ENCODE measurements at regions not wholly inside any gene's neighbourhood (a gene's known extent, or its start where the extent isn't known, plus 50 kb on each side); places are given as distances from the start of the nearest gene placed in this dataset.

- no peak for DNase-seq
These were observed 177.3 kb upstream of the PLXNA2 start for GRCh38 chr1:208421486-208421885.

- no peak for DNase-seq
These were observed 179.3 kb upstream of the PLXNA2 start for GRCh38 chr1:208423526-208423925.

GRCh38 chr1:208425096-208425495, 180.9 kb upstream of the PLXNA2 start:
- DNase-seq: no peak

- DNase-seq: no peak
These were observed 186.0 kb upstream of the PLXNA2 start for GRCh38 chr1:208430220-208430619.

- DNase-seq: no peak
These were observed 187.5 kb upstream of the PLXNA2 start for GRCh38 chr1:208431721-208432120.

GRCh38 chr1:208432346-208432745, 188.2 kb upstream of the PLXNA2 start:
- DNase-seq: no peak

- DNase-seq: no peak
These were observed 188.9 kb upstream of the PLXNA2 start for GRCh38 chr1:208433086-208433485.

- no peak for DNase-seq
These were observed 189.8 kb upstream of the PLXNA2 start for GRCh38 chr1:208433971-208434370.

- DNase-seq: no peak
These were observed 193.2 kb upstream of the PLXNA2 start for GRCh38 chr1:208437401-208437800.

GRCh38 chr1:208438112-208438699, 194.0 kb upstream of the PLXNA2 start:
- DNase-seq: no peak

- DNase-seq: no peak
These were observed 201.6 kb upstream of the PLXNA2 start for GRCh38 chr1:208445758-208446203.

GRCh38 chr1:208446271-208446691, 202.1 kb upstream of the PLXNA2 start:
- DNase-seq: no peak

- DNase-seq: no peak
These were observed 204.2 kb upstream of the PLXNA2 start for GRCh38 chr1:208448425-208448824.

GRCh38 chr1:208449951-208450350, 205.8 kb upstream of the PLXNA2 start:
- DNase-seq: no peak

- DNase-seq: no peak
These were observed 206.8 kb upstream of the PLXNA2 start for GRCh38 chr1:208450958-208451357.

- DNase-seq: no peak
These were observed 211.6 kb upstream of the PLXNA2 start for GRCh38 chr1:208455821-208456220.

- DNase-seq: no peak
These were observed 212.3 kb upstream of the PLXNA2 start for GRCh38 chr1:208456487-208456886.

GRCh38 chr1:208460823-208461222, 216.6 kb upstream of the PLXNA2 start:
- no peak for DNase-seq

- no peak for DNase-seq
These were observed 217.5 kb upstream of the PLXNA2 start for GRCh38 chr1:208461680-208462079.

- no peak for DNase-seq
These were observed 218.6 kb upstream of the PLXNA2 start for GRCh38 chr1:208462761-208463160.

GRCh38 chr1:208465266-208465665, 221.1 kb upstream of the PLXNA2 start:
- DNase-seq: no peak

- DNase-seq: no peak
These were observed 221.8 kb upstream of the PLXNA2 start for GRCh38 chr1:208465786-208466590.

GRCh38 chr1:208467151-208467780, 223.1 kb upstream of the PLXNA2 start:
- no peak for DNase-seq

GRCh38 chr1:208475449-208475848, 231.3 kb upstream of the PLXNA2 start:
- DNase-seq: no peak

All from activated CD4-positive, alpha-beta T cell treated with anti-CD3 and anti-CD28 coated beads, Interleukin-2, amount 50 U/mL, for 48 hours (primary cell).